NT2/D1 (cell line): ENCODE measurements at regions not wholly inside any gene's neighbourhood (a gene's known extent, or its start where the extent isn't known, plus 50 kb on each side); places are given as distances from the start of the nearest gene placed in this dataset.
A peak's percentile ranks its signal among the peaks of the same experiment; 100 is the strongest.

Experiments
- DNase-seq: peaks from one replicate; pipeline ENCODE4 v3.0.0-alpha.2; 2011; ENCODE audit warnings: low read depth, low spot score
- H3K27me3 ChIP-seq: 2 replicates; pipeline ENCODE4 v1.6.0; 2011; ENCODE audit warnings: mild to moderate bottlenecking; ENCODE audit not compliant: insufficient read length, insufficient read depth
- H3K36me3 ChIP-seq: 2 replicates; pipeline ENCODE4 v1.6.1; 2011; ENCODE audit warnings: mild to moderate bottlenecking, low read length, mixed read lengths; ENCODE audit not compliant: insufficient read depth, insufficient read length
- H3K4me1 ChIP-seq: 2 replicates; pipeline ENCODE4 v1.5.1; 2011; ENCODE audit not compliant: insufficient read depth, insufficient read length
- H3K4me3 ChIP-seq: 2 replicates; pipeline ENCODE4 v1.5.1; 2011; ENCODE audit warnings: low read depth; ENCODE audit not compliant: insufficient read length
- H3K9ac ChIP-seq: 2 replicates; pipeline ENCODE4 v1.6.0; 2011; ENCODE audit warnings: low read depth; ENCODE audit not compliant: insufficient read length
- H3K9me3 ChIP-seq: 2 replicates; pipeline ENCODE4 v1.5.1; 2011; ENCODE audit warnings: mild to moderate bottlenecking, low read length; ENCODE audit not compliant: insufficient read depth
- SUZ12 ChIP-seq: IDR thresholded peaks from 2 replicates; pipeline ENCODE4 v1.6.1; 2011; ENCODE audit not compliant: insufficient read length, insufficient read depth; ENCODE audit errors: extremely low read depth
- YY1 ChIP-seq: IDR thresholded peaks from 2 replicates; pipeline ENCODE4 v1.6.1; 2011; ENCODE audit not compliant: insufficient read length, insufficient read depth
- ZNF274 ChIP-seq: IDR thresholded peaks from 2 replicates; pipeline ENCODE4 v1.6.1; 2011; ENCODE audit warnings: mild to moderate bottlenecking, low read depth, low read length

DNA sequence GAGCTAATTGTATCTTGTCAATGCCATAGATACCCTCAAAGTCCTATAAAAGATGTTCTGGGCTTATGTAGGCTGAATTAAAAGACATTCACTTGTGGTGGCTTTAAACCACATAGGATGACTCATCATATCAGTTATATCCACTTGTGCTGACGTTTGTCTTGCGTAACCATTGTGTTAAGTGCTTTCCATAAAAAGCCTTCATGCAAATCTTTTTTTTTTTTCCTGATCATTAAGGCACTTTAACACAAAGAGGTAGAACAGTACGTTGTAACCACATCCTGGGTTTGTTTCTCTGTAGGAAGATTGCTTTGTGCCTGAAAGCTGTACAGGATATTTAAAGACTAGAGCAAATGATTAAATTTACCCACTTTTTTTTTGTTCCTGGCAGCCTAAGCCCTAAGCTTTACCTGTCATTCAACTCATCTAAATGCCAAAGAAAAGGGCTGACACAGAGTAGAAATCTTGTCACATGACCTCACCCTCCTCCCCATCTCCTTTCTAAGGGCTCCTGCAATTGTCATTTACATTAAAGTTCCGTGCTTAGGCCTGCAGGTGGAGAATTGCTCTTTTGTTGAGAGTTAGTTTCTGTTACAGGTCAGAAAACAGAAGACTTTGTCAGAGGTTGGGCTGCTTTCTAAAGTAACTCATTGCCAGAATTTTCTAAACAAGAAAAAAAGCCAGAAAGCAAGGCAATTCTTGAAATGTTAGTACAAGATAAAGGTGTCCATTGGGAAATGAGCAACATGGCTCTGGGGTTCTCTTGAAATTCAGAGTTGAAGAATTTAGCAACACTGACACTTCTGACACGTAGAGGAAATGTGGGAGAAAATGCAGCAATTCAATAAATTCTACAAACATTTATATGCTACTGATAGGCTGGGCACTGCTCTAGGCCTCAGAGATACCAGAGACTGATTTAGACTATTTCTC lies 555.6 kb downstream of the PPARGC1A start:
- no peak for TF ChIP-seq ZNF274
- no peak for TF ChIP-seq YY1
- no peak for TF ChIP-seq SUZ12
- H3K4me1 ChIP-seq = peaks cover 3% of the 10 kb centered on the region
- peak; percentile 65 for DNase-seq
- H3K9me3 ChIP-seq = no peaks in the 10 kb centered on the region
- H3K27me3 ChIP-seq = no peaks in the 10 kb centered on the region
- no peak overlapping the region for H3K9ac ChIP-seq
- no peak overlapping the region for H3K4me3 ChIP-seq
- H3K36me3 ChIP-seq = no peaks in the 10 kb centered on the region

DNA sequence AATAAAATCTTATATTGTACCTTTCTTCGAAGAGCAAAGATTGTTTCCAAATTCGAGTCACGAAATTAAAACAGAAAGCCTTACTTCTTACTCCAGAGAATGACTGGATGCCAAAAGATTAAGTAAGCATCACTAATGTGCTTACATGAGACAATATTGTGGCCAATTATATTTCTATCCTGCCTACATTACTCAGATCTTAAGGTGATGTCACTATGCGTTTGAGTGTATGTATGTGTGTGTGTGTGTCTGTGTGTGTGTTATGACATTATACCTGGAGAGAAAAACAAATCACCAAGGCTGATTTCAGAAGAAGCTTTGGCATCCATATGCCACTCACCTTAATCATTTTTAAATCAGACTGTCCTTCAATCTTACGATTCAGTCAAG lies 556.3 kb downstream of the PPARGC1A start:
- H3K9me3 ChIP-seq = no peaks in the 10 kb centered on the region
- H3K36me3 ChIP-seq = no peaks in the 10 kb centered on the region
- no peak for DNase-seq
- H3K4me3 ChIP-seq = no peak overlapping the region
- H3K27me3 ChIP-seq = no peaks in the 10 kb centered on the region
- peaks cover 3% of the 10 kb centered on the region for H3K4me1 ChIP-seq
- no peak overlapping the region for H3K9ac ChIP-seq
- no peak for TF ChIP-seq YY1
- TF ChIP-seq ZNF274 = no peak
- no peak for TF ChIP-seq SUZ12

DNA sequence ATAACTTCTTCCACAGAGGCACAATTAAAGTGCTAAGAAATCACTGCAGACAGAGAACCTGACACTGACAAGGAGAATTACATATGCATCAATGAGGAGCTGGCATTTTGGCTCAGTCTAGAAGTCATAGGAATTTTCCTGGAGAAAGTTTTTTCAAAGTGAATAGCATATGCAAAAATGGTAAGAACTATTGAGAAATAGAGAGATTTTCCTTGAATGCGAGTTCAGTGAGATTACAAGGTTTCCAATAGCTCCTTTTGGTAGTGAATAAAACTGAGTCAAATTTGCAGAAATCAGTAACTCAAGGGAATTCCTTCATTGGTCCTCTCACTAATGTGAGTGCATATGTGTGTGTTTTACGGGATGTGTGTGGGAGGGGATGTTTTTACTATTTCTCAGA lies 557.5 kb downstream of the PPARGC1A start:
- no peaks in the 10 kb centered on the region for H3K4me1 ChIP-seq
- H3K9me3 ChIP-seq = no peaks in the 10 kb centered on the region
- no peak overlapping the region for H3K4me3 ChIP-seq
- no peak for DNase-seq
- no peaks in the 10 kb centered on the region for H3K27me3 ChIP-seq
- H3K9ac ChIP-seq = no peak overlapping the region
- H3K36me3 ChIP-seq = no peaks in the 10 kb centered on the region
- no peak for TF ChIP-seq ZNF274
- no peak for TF ChIP-seq SUZ12
- TF ChIP-seq YY1 = no peak

DNA sequence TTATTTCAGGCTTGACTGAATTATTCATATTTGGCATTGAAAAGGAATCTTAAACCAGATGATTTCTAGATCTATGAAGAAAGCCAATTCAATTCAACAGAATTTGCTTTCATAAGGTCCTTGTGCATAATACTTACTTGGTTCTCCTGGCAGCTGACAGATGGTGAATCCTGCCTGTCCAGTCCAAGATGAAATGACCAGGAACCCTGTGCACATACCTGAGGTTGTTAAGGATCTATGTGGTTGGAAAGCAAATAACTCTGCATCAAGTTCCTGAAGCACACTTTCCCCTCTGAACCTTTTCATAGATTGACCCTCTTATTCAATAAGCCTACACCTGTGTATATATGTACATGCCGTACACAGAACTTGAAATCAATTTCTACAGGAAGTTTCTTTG lies 562.7 kb downstream of the PPARGC1A start:
- no peak overlapping the region for H3K9ac ChIP-seq
- no peaks in the 10 kb centered on the region for H3K4me1 ChIP-seq
- no peaks in the 10 kb centered on the region for H3K36me3 ChIP-seq
- no peaks in the 10 kb centered on the region for H3K27me3 ChIP-seq
- DNase-seq = no peak
- TF ChIP-seq SUZ12 = no peak
- TF ChIP-seq ZNF274 = no peak
- H3K4me3 ChIP-seq = no peak overlapping the region
- H3K9me3 ChIP-seq = no peaks in the 10 kb centered on the region

DNA sequence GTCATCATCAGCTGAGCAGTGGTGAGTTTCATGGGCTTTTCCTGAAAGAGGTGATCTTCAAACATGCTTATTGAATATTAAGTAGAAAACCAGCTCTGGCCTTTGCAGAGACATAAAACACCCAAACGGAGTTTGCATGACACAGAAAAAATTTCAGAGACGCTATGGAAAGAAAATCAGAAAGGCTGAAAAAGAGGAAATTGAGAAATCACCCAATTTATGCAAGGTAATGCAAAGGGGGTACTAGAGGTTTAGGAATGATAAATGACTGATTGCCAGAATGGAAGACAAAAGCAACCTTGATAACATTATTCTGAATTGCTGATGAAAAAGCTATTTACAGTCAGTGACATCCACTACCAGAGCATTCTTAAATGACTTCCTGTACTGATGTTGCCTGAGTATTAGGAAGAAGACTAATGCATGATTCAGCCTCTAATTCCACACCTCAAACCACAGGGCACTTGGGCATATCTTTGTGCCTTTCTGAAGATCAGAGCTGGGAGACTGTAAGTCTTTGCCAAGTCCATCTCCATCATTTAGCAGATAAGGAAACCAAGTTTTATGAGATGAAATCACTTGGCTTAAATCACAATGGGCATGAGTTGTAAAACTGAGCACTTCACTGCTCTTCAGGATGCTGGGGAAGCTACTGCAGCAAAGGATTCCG lies 565.7 kb downstream of the PPARGC1A start:
- no peak for TF ChIP-seq SUZ12
- TF ChIP-seq ZNF274 = no peak
- no peak for TF ChIP-seq YY1
- no peak overlapping the region for H3K9ac ChIP-seq
- H3K4me3 ChIP-seq = no peak overlapping the region
- no peaks in the 10 kb centered on the region for H3K4me1 ChIP-seq
- DNase-seq = no peak
- H3K9me3 ChIP-seq = no peaks in the 10 kb centered on the region
- H3K27me3 ChIP-seq = no peaks in the 10 kb centered on the region
- H3K36me3 ChIP-seq = no peaks in the 10 kb centered on the region

DNA sequence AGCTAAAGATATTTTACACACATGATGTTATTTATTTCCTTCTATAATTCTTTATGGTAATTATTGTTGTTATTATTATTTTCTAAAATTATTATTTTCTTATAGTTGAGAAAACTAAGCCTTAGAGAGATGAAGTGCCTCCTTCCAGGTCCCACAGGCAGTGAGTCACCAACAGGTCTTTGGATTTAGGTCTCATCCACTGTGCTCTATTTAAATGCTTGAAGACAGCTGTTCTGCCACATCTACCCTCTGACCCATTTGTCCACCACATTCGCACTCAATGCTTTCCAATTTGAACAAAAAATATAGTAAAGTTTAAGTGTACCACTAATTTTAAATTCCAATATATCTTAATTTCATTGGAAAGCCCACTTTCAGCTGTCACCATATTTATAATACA lies 566.4 kb downstream of the PPARGC1A start:
- no peak overlapping the region for H3K4me3 ChIP-seq
- TF ChIP-seq ZNF274 = no peak
- no peak for TF ChIP-seq SUZ12
- no peak for TF ChIP-seq YY1
- H3K9ac ChIP-seq = no peak overlapping the region
- H3K4me1 ChIP-seq = no peaks in the 10 kb centered on the region
- no peaks in the 10 kb centered on the region for H3K27me3 ChIP-seq
- no peaks in the 10 kb centered on the region for H3K9me3 ChIP-seq
- DNase-seq = no peak
- no peaks in the 10 kb centered on the region for H3K36me3 ChIP-seq

DNA sequence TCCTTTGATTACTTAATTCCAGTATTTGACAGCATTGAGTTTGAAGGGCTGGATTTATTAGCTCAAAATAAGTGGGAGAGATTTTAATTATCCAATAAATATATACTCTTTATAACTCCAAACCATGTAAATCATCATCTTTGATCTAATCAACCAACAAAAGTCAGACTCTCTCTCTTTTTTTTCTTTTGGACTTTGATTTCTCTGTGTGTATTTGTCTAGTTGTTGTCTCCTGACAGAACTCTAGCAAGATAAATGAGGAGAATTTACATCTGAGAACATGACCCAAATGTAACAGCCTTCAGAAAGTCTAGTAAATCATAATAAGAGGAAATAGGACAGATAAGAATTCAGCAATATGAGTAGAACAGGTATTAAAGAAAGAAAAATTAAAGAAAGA lies 567.1 kb downstream of the PPARGC1A start:
- no peak for DNase-seq
- Histone ChIP-seq H3K4me3 (no peak overlapping the region), H3K27me3 (no peaks in the 10 kb centered on the region), H3K9me3 (no peaks in the 10 kb centered on the region), H3K36me3 (no peaks in the 10 kb centered on the region), H3K9ac (no peak overlapping the region), H3K4me1 (no peaks in the 10 kb centered on the region)
- TF ChIP-seq YY1 (no peak), SUZ12 (no peak), ZNF274 (no peak)
